ENCODE measurements at regions not wholly inside any gene's neighbourhood (a gene's known extent, or its start where the extent isn't known, plus 50 kb on each side); places are given as distances from the start of the nearest gene placed in this dataset.

- H3K9me3 ChIP-seq: no peaks in the 10 kb centered on the region
- ATAC-seq (peak; percentile 29 to 69 (median 55)), DNase-seq (no peak)
- H3K27ac ChIP-seq: peak overlapping the region; percentile 24
- H3K4me1 ChIP-seq: peaks cover 9% of the 10 kb centered on the region
- intact Hi-C loops (cut with DNase I): loop anchor here (5.0 to 10.0 kb wide), 5 partner anchors 170 to 1280 kb away; no protein-coding TSS in a partner anchor
- TF ChIP-seq, protein P1, sequence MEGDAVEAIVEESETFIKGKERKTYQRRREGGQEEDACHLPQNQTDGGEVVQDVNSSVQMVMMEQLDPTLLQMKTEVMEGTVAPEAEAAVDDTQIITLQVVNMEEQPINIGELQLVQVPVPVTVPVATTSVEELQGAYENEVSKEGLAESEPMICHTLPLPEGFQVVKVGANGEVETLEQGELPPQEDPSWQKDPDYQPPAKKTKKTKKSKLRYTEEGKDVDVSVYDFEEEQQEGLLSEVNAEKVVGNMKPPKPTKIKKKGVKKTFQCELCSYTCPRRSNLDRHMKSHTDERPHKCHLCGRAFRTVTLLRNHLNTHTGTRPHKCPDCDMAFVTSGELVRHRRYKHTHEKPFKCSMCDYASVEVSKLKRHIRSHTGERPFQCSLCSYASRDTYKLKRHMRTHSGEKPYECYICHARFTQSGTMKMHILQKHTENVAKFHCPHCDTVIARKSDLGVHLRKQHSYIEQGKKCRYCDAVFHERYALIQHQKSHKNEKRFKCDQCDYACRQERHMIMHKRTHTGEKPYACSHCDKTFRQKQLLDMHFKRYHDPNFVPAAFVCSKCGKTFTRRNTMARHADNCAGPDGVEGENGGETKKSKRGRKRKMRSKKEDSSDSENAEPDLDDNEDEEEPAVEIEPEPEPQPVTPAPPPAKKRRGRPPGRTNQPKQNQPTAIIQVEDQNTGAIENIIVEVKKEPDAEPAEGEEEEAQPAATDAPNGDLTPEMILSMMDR (IDR thresholded peaks at IDR 0.05): no peak
- H3K36me3 ChIP-seq (ENCODE audit: insufficient read depth in 1 of 2, low read depth in 1 of 2): no peaks in the 10 kb centered on the region
- no peak overlapping the region for H3K4me3 ChIP-seq
- no peaks in the 10 kb centered on the region for H3K27me3 ChIP-seq (ENCODE audit: insufficient read depth in 3 of 3, low read length in 2 of 3)
Observed at GRCh38 chr4:24417206-24417605, 167.1 kb downstream of the DHX15 start.

- 27 to 47% (median 34%) methylated on average over 5 of the region's 5 CpGs for WGBS, 3 donors
- ATAC-seq (peak; percentile 53 to 76 (median 70)), DNase-seq (no peak)
- Histone ChIP-seq H3K27me3 (ENCODE audit: insufficient read depth in 3 of 3, low read length in 2 of 3) (no peaks in the 10 kb centered on the region), H3K9me3 (no peaks in the 10 kb centered on the region), H3K4me1 (peaks cover 9% of the 10 kb centered on the region), H3K36me3 (ENCODE audit: insufficient read depth in 1 of 2, low read depth in 1 of 2) (no peaks in the 10 kb centered on the region), H3K27ac (peak overlapping the region; percentile 24), H3K4me3 (no peak overlapping the region)
- TF ChIP-seq, protein P1 (IDR thresholded peaks at IDR 0.05): no peak
- intact Hi-C loops (cut with DNase I): loop anchor here (5.0 to 10.0 kb wide), 5 partner anchors 169 to 1279 kb away; no protein-coding TSS in a partner anchor
Observed at GRCh38 chr4:24416293-24416692, 168.1 kb downstream of the DHX15 start.

- ATAC-seq (no peak), DNase-seq (no peak)
- no peaks in the 10 kb centered on the region for H3K27me3 ChIP-seq (ENCODE audit: insufficient read depth in 3 of 3, low read length in 2 of 3)
- H3K4me3 ChIP-seq: no peak overlapping the region
- H3K9me3 ChIP-seq: no peaks in the 10 kb centered on the region
- 32 to 46% (median 34%) methylated on average over 8 of the region's 8 CpGs for WGBS, 3 donors
- H3K27ac ChIP-seq: no peak overlapping the region
- TF ChIP-seq, protein P1 (IDR thresholded peaks at IDR 0.05): no peak
- peaks cover 9% of the 10 kb centered on the region for H3K4me1 ChIP-seq
- no peaks in the 10 kb centered on the region for H3K36me3 ChIP-seq (ENCODE audit: insufficient read depth in 1 of 2, low read depth in 1 of 2)
- intact Hi-C loops (cut with DNase I): loop anchor here (10.0 kb wide), 2 partner anchors 339 to 469 kb away; no protein-coding TSS in a partner anchor
Observed at GRCh38 chr4:24413311-24413784, 171.0 kb downstream of the DHX15 start.

- ATAC-seq: no peak
- WGBS, 3 donors: 84 to 94% (median 87%) methylated on average over 2 of the region's 2 CpGs
- intact Hi-C loops (cut with DNase I): loop anchor here (10.0 kb wide), 2 partner anchors 337 to 467 kb away; no protein-coding TSS in a partner anchor
Observed at GRCh38 chr4:24411806-24412205, 172.5 kb downstream of the DHX15 start.

More at GRCh38 chr4:24411806-24412205, 172.5 kb downstream of the DHX15 start:
- Histone ChIP-seq H3K4me1 (peaks cover 2% of the 10 kb centered on the region), H3K9me3 (no peaks in the 10 kb centered on the region), H3K36me3 (ENCODE audit: insufficient read depth in 1 of 2, low read depth in 1 of 2) (no peaks in the 10 kb centered on the region), H3K27me3 (ENCODE audit: insufficient read depth in 3 of 3, low read length in 2 of 3) (no peaks in the 10 kb centered on the region), H3K27ac (no peak overlapping the region), H3K4me3 (no peak overlapping the region)
- TF ChIP-seq, protein P1 (IDR thresholded peaks at IDR 0.05): no peak
- no peak for DNase-seq
